WTC11 (cell line): ENCODE measurements at regions not wholly inside any gene's neighbourhood (a gene's known extent, or its start where the extent isn't known, plus 50 kb on each side); places are given as distances from the start of the nearest gene placed in this dataset.

Experiments used
- ATAC-seq: fragments of 200-7000 bp; cut with Tn5 transposase; 2 replicates; pipeline ENCODE4 v1.10.0; 2021; ENCODE audit warnings: mild to moderate bottlenecking, moderate library complexity
- CTCF ChIA-PET: fragments of 300-600 bp; sonication (Branson Sonifier 250); formaldehyde crosslinking; loops from one replicate; lab custom pipeline; 2021; ENCODE audit warnings: antibody characterized with exemption; lab: Charles Lee
- POLR2A ChIA-PET: fragments of 350-600 bp; sonication (Branson Sonifier 250); formaldehyde crosslinking; loops from one replicate; lab custom pipeline; 2021; ENCODE audit warnings: antibody characterized with exemption; lab: Charles Lee
- DNase-seq: peaks from one replicate; pipeline ENCODE4 v3.0.0; 2021; ENCODE audit warnings: low spot score
- H3K27ac Mint-ChIP-seq: 2 replicates; pipeline ENCODE4 v1.8.0; 2021; ENCODE audit warnings: mixed read lengths
- H3K27me3 Mint-ChIP-seq: 2 replicates; pipeline ENCODE4 v1.8.0; 2021; ENCODE audit warnings: low read depth, mild to moderate bottlenecking, moderate library complexity, mixed read lengths
- H3K36me3 Mint-ChIP-seq: 2 replicates; pipeline ENCODE4 v1.8.0; 2021; ENCODE audit warnings: mixed read lengths
- H3K4me1 Mint-ChIP-seq: 2 replicates; pipeline ENCODE4 v1.8.0; 2022; ENCODE audit warnings: mixed read lengths
- H3K4me3 Mint-ChIP-seq: 2 replicates; pipeline ENCODE4 v1.8.0; 2021; ENCODE audit warnings: mild to moderate bottlenecking, moderate library complexity, mixed read lengths
- H3K9me3 Mint-ChIP-seq: 2 replicates; pipeline ENCODE4 v1.8.0; 2021; ENCODE audit warnings: mixed read lengths
- ELF4 ChIP-seq: sonication (generic); formaldehyde crosslinking; IDR thresholded peaks from 2 replicates; pipeline ENCODE4 v1.8.1; 2022; ENCODE audit warnings: low read depth, mild to moderate bottlenecking, moderate library complexity, missing genetic modification reagents
- FOXJ3 ChIP-seq: sonication (generic); formaldehyde crosslinking; IDR thresholded peaks from 2 replicates; pipeline ENCODE4 v1.9.0; 2021; ENCODE audit warnings: missing genetic modification reagents, mild to moderate bottlenecking, borderline replicate concordance
- GABPB1 ChIP-seq: sonication (generic); formaldehyde crosslinking; IDR thresholded peaks from 2 replicates; pipeline ENCODE4 v1.8.1; 2023; ENCODE audit warnings: mild to moderate bottlenecking, missing genetic modification reagents
- NFATC4 ChIP-seq: fragments of 250-450 bp; sonication (Bioruptor Pico); IDR thresholded peaks from 2 replicates; pipeline ENCODE4 v1.9.0; 2021; ENCODE audit warnings: mild to moderate bottlenecking
- PRRX2 ChIP-seq: fragments of 250-450 bp; sonication (Bioruptor Pico); IDR thresholded peaks from 2 replicates; pipeline ENCODE4 v1.8.0; 2021; ENCODE audit warnings: mild to moderate bottlenecking
- ZBTB21 ChIP-seq: sonication (generic); formaldehyde crosslinking; IDR thresholded peaks from 2 replicates; pipeline ENCODE4 v1.8.1; 2023; ENCODE audit warnings: mild to moderate bottlenecking, missing genetic modification reagents, borderline replicate concordance
- ZNF263 ChIP-seq: sonication (generic); formaldehyde crosslinking; IDR thresholded peaks from 2 replicates; pipeline ENCODE4 v1.8.1; 2022; ENCODE audit warnings: low read depth, mild to moderate bottlenecking, moderate library complexity, missing genetic modification reagents
- TF ChIP-seq, protein P1 (sequence below): sonication (generic); formaldehyde crosslinking; conservative IDR thresholded peaks from 2 replicates; pipeline ENCODE4 v1.8.1; 2022; ENCODE audit warnings: mild to moderate bottlenecking, missing genetic modification reagents
- TF ChIP-seq, protein P2 (sequence below): fragments of 250-450 bp; sonication (Bioruptor Pico); IDR thresholded peaks from 2 replicates; pipeline ENCODE4 v1.9.0; 2021; ENCODE audit warnings: mild to moderate bottlenecking
- TF ChIP-seq, protein P3 (sequence below): sonication (generic); formaldehyde crosslinking; IDR thresholded peaks from 2 replicates; pipeline ENCODE4 v1.8.1; 2022; ENCODE audit warnings: mild to moderate bottlenecking, missing genetic modification reagents, moderate library complexity, borderline replicate concordance
- TF ChIP-seq, protein P4 (sequence below): fragments of 250-450 bp; sonication (Bioruptor Pico); IDR thresholded peaks from 2 replicates; pipeline ENCODE4 v1.8.0; 2021; ENCODE audit warnings: mild to moderate bottlenecking
- TF ChIP-seq, protein P5 (sequence below): fragments of 250-450 bp; sonication (Bioruptor Pico); IDR thresholded peaks from 2 replicates; pipeline ENCODE4 v1.9.0; 2021; ENCODE audit warnings: mild to moderate bottlenecking, borderline replicate concordance
- TF ChIP-seq, protein P6 (sequence below): sonication (generic); formaldehyde crosslinking; IDR thresholded peaks from 2 replicates; pipeline ENCODE4 v1.8.1; 2022; ENCODE audit warnings: missing genetic modification reagents, borderline replicate concordance
- TF ChIP-seq, protein P7 (sequence below): fragments of 250-450 bp; sonication (Bioruptor Pico); IDR thresholded peaks from 2 replicates; pipeline ENCODE4 v1.9.0; 2021; ENCODE audit warnings: mild to moderate bottlenecking
- TF ChIP-seq, protein P8 (sequence below): sonication (generic); formaldehyde crosslinking; IDR thresholded peaks from 2 replicates; pipeline ENCODE4 v1.8.0; 2022; ENCODE audit warnings: mild to moderate bottlenecking, missing genetic modification reagents

DNA sequence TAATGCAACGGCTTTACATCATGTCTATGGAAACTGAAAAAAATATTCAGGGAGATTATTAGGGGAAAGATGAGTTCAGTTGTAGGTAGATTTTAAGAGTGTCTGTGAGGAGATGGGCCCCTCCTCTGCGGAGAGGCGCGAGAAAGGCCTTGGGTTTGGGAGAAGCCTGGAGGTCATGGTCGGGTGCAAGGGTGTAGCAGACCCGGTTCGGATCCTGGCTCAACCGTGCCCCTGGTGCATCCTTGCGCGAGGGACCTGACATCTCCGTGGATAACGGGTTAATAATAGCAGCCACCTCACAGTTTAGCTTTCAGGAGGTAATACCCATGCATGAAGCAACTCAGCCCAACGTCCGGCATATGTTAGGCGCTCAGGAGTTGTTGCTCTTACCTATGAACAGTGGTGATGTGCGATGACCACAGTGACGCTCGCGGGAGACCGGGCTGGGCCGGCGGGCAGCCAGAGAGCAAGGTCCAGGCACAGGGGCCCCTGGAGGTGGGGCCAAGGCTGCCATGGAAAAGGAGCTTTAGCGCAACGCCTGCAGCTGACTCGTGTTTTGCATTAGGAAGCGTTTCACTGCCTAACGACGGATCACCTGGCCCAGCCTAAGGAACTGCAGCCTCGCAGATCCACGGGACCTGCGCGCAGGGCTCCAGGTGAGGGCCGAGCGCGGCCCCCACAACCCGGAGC lies 146.4 kb upstream of the ARID1B start:
- H3K4me3 Mint-ChIP-seq: no peak overlapping the region
- POLR2A ChIA-PET: no interaction called here
- TF ChIP-seq, protein P1, sequence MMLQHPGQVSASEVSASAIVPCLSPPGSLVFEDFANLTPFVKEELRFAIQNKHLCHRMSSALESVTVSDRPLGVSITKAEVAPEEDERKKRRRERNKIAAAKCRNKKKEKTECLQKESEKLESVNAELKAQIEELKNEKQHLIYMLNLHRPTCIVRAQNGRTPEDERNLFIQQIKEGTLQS (CRISPR knock-in tag): no peak
- TF ChIP-seq, protein P2, sequence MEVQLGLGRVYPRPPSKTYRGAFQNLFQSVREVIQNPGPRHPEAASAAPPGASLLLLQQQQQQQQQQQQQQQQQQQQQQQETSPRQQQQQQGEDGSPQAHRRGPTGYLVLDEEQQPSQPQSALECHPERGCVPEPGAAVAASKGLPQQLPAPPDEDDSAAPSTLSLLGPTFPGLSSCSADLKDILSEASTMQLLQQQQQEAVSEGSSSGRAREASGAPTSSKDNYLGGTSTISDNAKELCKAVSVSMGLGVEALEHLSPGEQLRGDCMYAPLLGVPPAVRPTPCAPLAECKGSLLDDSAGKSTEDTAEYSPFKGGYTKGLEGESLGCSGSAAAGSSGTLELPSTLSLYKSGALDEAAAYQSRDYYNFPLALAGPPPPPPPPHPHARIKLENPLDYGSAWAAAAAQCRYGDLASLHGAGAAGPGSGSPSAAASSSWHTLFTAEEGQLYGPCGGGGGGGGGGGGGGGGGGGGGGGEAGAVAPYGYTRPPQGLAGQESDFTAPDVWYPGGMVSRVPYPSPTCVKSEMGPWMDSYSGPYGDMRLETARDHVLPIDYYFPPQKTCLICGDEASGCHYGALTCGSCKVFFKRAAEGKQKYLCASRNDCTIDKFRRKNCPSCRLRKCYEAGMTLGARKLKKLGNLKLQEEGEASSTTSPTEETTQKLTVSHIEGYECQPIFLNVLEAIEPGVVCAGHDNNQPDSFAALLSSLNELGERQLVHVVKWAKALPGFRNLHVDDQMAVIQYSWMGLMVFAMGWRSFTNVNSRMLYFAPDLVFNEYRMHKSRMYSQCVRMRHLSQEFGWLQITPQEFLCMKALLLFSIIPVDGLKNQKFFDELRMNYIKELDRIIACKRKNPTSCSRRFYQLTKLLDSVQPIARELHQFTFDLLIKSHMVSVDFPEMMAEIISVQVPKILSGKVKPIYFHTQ (CRISPR knock-in tag): no peak
- TF ChIP-seq, protein P3, sequence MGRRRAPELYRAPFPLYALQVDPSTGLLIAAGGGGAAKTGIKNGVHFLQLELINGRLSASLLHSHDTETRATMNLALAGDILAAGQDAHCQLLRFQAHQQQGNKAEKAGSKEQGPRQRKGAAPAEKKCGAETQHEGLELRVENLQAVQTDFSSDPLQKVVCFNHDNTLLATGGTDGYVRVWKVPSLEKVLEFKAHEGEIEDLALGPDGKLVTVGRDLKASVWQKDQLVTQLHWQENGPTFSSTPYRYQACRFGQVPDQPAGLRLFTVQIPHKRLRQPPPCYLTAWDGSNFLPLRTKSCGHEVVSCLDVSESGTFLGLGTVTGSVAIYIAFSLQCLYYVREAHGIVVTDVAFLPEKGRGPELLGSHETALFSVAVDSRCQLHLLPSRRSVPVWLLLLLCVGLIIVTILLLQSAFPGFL: no peak
- TF ChIP-seq, all 79 proteins: peak for 0
- Mint-ChIP-seq H3K9me3 (no peaks in the 10 kb centered on the region), H3K4me1 (peaks cover 4% of the 10 kb centered on the region), H3K36me3 (no peaks in the 10 kb centered on the region), H3K27ac (no peak overlapping the region), H3K27me3 (no peaks in the 10 kb centered on the region)
- no peak; the same call in 1 of the 2 replicates for ATAC-seq
- no peak for DNase-seq
- CTCF ChIA-PET: no interaction called here

DNA sequence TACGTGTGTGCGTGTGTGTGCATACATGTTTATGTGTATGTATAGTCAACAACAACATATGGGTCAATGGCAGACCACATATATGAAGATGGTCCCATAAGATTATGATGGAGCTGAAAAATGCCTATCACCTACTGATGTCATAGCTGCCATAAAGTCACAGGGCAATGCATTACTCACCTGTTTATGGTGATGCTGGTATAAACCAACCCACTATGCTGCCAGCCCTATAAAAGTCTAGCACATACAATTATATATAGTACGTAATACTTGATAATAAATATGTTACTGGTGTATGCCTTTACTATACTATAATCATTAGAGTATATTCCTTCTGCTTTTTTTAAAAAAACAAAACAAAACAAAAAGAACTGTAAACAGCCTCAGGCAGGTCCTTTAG lies 148.4 kb upstream of the ARID1B start:
- POLR2A ChIA-PET: no interaction called here
- TF ChIP-seq, protein P3: no peak
- TF ChIP-seq ZBTB21 (CRISPR knock-in tag): no peak
- no peak for TF ChIP-seq PRRX2 (CRISPR knock-in tag)
- no peak for TF ChIP-seq ZNF263 (CRISPR knock-in tag)
- TF ChIP-seq, protein P4, sequence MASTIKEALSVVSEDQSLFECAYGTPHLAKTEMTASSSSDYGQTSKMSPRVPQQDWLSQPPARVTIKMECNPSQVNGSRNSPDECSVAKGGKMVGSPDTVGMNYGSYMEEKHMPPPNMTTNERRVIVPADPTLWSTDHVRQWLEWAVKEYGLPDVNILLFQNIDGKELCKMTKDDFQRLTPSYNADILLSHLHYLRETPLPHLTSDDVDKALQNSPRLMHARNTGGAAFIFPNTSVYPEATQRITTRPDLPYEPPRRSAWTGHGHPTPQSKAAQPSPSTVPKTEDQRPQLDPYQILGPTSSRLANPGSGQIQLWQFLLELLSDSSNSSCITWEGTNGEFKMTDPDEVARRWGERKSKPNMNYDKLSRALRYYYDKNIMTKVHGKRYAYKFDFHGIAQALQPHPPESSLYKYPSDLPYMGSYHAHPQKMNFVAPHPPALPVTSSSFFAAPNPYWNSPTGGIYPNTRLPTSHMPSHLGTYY (CRISPR knock-in tag): no peak
- TF ChIP-seq, protein P5, sequence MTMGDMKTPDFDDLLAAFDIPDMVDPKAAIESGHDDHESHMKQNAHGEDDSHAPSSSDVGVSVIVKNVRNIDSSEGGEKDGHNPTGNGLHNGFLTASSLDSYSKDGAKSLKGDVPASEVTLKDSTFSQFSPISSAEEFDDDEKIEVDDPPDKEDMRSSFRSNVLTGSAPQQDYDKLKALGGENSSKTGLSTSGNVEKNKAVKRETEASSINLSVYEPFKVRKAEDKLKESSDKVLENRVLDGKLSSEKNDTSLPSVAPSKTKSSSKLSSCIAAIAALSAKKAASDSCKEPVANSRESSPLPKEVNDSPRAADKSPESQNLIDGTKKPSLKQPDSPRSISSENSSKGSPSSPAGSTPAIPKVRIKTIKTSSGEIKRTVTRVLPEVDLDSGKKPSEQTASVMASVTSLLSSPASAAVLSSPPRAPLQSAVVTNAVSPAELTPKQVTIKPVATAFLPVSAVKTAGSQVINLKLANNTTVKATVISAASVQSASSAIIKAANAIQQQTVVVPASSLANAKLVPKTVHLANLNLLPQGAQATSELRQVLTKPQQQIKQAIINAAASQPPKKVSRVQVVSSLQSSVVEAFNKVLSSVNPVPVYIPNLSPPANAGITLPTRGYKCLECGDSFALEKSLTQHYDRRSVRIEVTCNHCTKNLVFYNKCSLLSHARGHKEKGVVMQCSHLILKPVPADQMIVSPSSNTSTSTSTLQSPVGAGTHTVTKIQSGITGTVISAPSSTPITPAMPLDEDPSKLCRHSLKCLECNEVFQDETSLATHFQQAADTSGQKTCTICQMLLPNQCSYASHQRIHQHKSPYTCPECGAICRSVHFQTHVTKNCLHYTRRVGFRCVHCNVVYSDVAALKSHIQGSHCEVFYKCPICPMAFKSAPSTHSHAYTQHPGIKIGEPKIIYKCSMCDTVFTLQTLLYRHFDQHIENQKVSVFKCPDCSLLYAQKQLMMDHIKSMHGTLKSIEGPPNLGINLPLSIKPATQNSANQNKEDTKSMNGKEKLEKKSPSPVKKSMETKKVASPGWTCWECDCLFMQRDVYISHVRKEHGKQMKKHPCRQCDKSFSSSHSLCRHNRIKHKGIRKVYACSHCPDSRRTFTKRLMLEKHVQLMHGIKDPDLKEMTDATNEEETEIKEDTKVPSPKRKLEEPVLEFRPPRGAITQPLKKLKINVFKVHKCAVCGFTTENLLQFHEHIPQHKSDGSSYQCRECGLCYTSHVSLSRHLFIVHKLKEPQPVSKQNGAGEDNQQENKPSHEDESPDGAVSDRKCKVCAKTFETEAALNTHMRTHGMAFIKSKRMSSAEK (CRISPR knock-in tag): no peak
- no peak for TF ChIP-seq NFATC4 (CRISPR knock-in tag)
- TF ChIP-seq, protein P6, sequence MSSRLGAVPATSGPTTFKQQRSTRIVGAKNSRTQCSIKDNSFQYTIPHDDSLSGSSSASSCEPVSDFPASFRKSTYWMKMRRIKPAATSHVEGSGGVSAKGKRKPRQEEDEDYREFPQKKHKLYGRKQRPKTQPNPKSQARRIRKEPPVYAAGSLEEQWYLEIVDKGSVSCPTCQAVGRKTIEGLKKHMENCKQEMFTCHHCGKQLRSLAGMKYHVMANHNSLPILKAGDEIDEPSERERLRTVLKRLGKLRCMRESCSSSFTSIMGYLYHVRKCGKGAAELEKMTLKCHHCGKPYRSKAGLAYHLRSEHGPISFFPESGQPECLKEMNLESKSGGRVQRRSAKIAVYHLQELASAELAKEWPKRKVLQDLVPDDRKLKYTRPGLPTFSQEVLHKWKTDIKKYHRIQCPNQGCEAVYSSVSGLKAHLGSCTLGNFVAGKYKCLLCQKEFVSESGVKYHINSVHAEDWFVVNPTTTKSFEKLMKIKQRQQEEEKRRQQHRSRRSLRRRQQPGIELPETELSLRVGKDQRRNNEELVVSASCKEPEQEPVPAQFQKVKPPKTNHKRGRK (CRISPR knock-in tag): no peak
- no peak for TF ChIP-seq GABPB1 (CRISPR knock-in tag)
- TF ChIP-seq, protein P7, sequence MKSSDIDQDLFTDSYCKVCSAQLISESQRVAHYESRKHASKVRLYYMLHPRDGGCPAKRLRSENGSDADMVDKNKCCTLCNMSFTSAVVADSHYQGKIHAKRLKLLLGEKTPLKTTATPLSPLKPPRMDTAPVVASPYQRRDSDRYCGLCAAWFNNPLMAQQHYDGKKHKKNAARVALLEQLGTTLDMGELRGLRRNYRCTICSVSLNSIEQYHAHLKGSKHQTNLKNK: no peak
- TF ChIP-seq, protein P8, sequence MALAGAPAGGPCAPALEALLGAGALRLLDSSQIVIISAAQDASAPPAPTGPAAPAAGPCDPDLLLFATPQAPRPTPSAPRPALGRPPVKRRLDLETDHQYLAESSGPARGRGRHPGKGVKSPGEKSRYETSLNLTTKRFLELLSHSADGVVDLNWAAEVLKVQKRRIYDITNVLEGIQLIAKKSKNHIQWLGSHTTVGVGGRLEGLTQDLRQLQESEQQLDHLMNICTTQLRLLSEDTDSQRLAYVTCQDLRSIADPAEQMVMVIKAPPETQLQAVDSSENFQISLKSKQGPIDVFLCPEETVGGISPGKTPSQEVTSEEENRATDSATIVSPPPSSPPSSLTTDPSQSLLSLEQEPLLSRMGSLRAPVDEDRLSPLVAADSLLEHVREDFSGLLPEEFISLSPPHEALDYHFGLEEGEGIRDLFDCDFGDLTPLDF (CRISPR knock-in tag): no peak
- TF ChIP-seq FOXJ3 (CRISPR knock-in tag): no peak
- TF ChIP-seq ELF4 (CRISPR knock-in tag): no peak

More for the DNA sequence above, 148.4 kb upstream of the ARID1B start:
- no peaks in the 10 kb centered on the region for H3K9me3 Mint-ChIP-seq
- CTCF ChIA-PET: no interaction called here
- H3K27me3 Mint-ChIP-seq: no peaks in the 10 kb centered on the region
- H3K4me3 Mint-ChIP-seq: no peak overlapping the region
- no peak overlapping the region for H3K27ac Mint-ChIP-seq
- DNase-seq: no peak
- no peak for ATAC-seq
- H3K36me3 Mint-ChIP-seq: no peaks in the 10 kb centered on the region
- H3K4me1 Mint-ChIP-seq: peaks cover 4% of the 10 kb centered on the region
